GM13976 (cell line): ENCODE measurements at regions not wholly inside any gene's neighbourhood (a gene's known extent, or its start where the extent isn't known, plus 50 kb on each side); places are given as distances from the start of the nearest gene placed in this dataset.
A peak's percentile ranks its signal among the peaks of the same experiment; 100 is the strongest.

ENCODE experiments used
- DNase-seq: peaks from one replicate; pipeline ENCODE4 v3.0.0; 2012; ENCODE audit warnings: low spot score
- CTCF ChIP-seq: IDR thresholded peaks from 2 replicates; pipeline ENCODE4 v1.5.1; 2012; ENCODE audit warnings: borderline replicate concordance, mild to moderate bottlenecking; ENCODE audit not compliant: insufficient read depth; ENCODE audit errors: extremely low read depth, missing control alignments, control extremely low read depth
- in situ Hi-C: fragments of 300-500 bp; cut with MboI; formaldehyde crosslinking; loops from one replicate; pipeline ENCODE4 v1.12.0; 2022; ENCODE audit warnings: low sequenced_read_pairs, mixed read lengths, inconsistent platforms; ENCODE audit not compliant: unreplicated experiment

GRCh38 chr20:21812379-21812778, 106.9 kb downstream of the PAX1 start:
- in situ Hi-C loops: no loop called here

GRCh38 chr20:21809961-21810523, 104.6 kb downstream of the PAX1 start:
- no peak for TF ChIP-seq CTCF
- in situ Hi-C loops: no loop called here

More at GRCh38 chr20:21812379-21812778, 106.9 kb downstream of the PAX1 start:
- no peak for DNase-seq
- no peak for TF ChIP-seq CTCF

GRCh38 chr20:21808863-21809664, 103.6 kb downstream of the PAX1 start:
- peak; percentile 62 for TF ChIP-seq CTCF
- peak; percentile 71 for DNase-seq
- in situ Hi-C loops: no loop called here

More at GRCh38 chr20:21809961-21810523, 104.6 kb downstream of the PAX1 start:
- DNase-seq: no peak

GRCh38 chr20:21808139-21808538, 102.7 kb downstream of the PAX1 start:
- in situ Hi-C loops: no loop called here
- no peak for TF ChIP-seq CTCF
- DNase-seq: no peak

- in situ Hi-C loops: no loop called here
- TF ChIP-seq CTCF: no peak
Observed at GRCh38 chr20:21804802-21805201, 99.3 kb downstream of the PAX1 start.

GRCh38 chr20:21801193-21801592, 95.7 kb downstream of the PAX1 start:
- no peak for TF ChIP-seq CTCF
- in situ Hi-C loops: no loop called here
- DNase-seq: no peak

More at GRCh38 chr20:21804802-21805201, 99.3 kb downstream of the PAX1 start:
- DNase-seq: no peak
